SK-N-SH (cell line): ENCODE measurements at regions not wholly inside any gene's neighbourhood (a gene's known extent, or its start where the extent isn't known, plus 50 kb on each side); places are given as distances from the start of the nearest gene placed in this dataset.

Experiments
- CTCF ChIA-PET: fragments of 300-600, 350-600 bp; formaldehyde crosslinking; extraction: SDS; loops from one replicate; lab custom pipeline; 2021; lab: Yijun Ruan, JAX
- POLR2A ChIA-PET: fragments of 350-600 bp; sonication (Branson Sonifier 250); formaldehyde crosslinking; extraction: SDS; loops from one replicate; lab custom pipeline; 2020; ENCODE audit warnings: antibody characterized with exemption, inconsistent platforms; lab: Yijun Ruan, JAX
- DNase-seq: peaks from one replicate; pipeline ENCODE4 v3.0.0; 2012
- H2AFZ ChIP-seq: fragments of 200-600 bp; sonication (generic); 2 replicates; pipeline ENCODE4 v1.8.1; 2016; ENCODE audit warnings: antibody characterized with exemption, mild to moderate bottlenecking, low read depth
- H3F3A ChIP-seq: fragments of 200-600 bp; sonication (generic); replicated peaks from 2 replicates; pipeline ENCODE3; 2016; ENCODE audit warnings: antibody characterized with exemption, mild to moderate bottlenecking; ENCODE audit not compliant: insufficient read depth
- H3K27ac ChIP-seq, 2 experiments: fragments of 200-500 bp in 1 of 2; fragments of 200-600 bp in 1 of 2; sonication (Bioruptor generic) in 1 of 2; sonication (generic), shearing (Covaris generic) in 1 of 2; 2 replicates each; pipeline versions ENCODE4 v1.5.1 to v1.6.1; 2014 to 2016; ENCODE audit warnings: low read depth in 2 of 2, inconsistent platforms in 1 of 2, low read length in 1 of 2, mild to moderate bottlenecking in 1 of 2, mixed read lengths in 1 of 2
- H3K27me3 ChIP-seq: fragments of 200-600 bp; sonication (generic), shearing (Covaris generic); 2 replicates; pipeline ENCODE4 v1.6.1; 2016; ENCODE audit warnings: mixed run types; ENCODE audit not compliant: insufficient read depth
- H3K36me3 ChIP-seq, 2 experiments: fragments of 200-500 bp in 1 of 2; fragments of 200-600 bp in 1 of 2; sonication (Bioruptor generic) in 1 of 2; sonication (generic) in 1 of 2; replicated peaks in 1 of 2; 2 replicates each; pipeline versions ENCODE3 to v1.5.1; 2014 to 2016; ENCODE audit warnings: low read length in 1 of 2, mild to moderate bottlenecking in 1 of 2; ENCODE audit not compliant: insufficient read depth in 2 of 2, control insufficient read depth in 1 of 2
- H3K4me1 ChIP-seq, 2 experiments: fragments of 200-500 bp in 1 of 2; fragments of 200-600 bp in 1 of 2; sonication (Bioruptor generic) in 1 of 2; sonication (generic), shearing (Covaris generic) in 1 of 2; 2 replicates each; pipeline versions ENCODE4 v1.5.1 to v1.6.1; 2014 to 2016; ENCODE audit warnings: low read depth in 1 of 2, low read length in 1 of 2, mixed run types in 1 of 2; ENCODE audit not compliant: insufficient read depth in 2 of 2, control insufficient read depth in 1 of 2
- H3K4me2 ChIP-seq: fragments of 200-600 bp; sonication (generic), shearing (Covaris generic); 2 replicates; pipeline ENCODE4 v1.6.1; 2017; ENCODE audit warnings: mixed run types
- H3K4me3 ChIP-seq, 2 experiments: fragments of 200-500 bp in 1 of 2; fragments of 200-600 bp in 1 of 2; sonication (Bioruptor generic) in 1 of 2; sonication (generic), shearing (Covaris generic) in 1 of 2; 2 replicates each; pipeline versions ENCODE4 v1.5.1 to v1.8.1; 2014 to 2016; ENCODE audit warnings: low read depth in 2 of 2, inconsistent platforms in 1 of 2, low read length in 1 of 2, mild to moderate bottlenecking in 1 of 2, mixed read lengths in 1 of 2, moderate library complexity in 1 of 2
- H3K79me2 ChIP-seq: fragments of 200-600 bp; sonication (generic); 2 replicates; pipeline ENCODE4 v1.8.1; 2017; ENCODE audit warnings: mild to moderate bottlenecking; ENCODE audit not compliant: insufficient read depth
- H3K9ac ChIP-seq: fragments of 200-600 bp; sonication (generic); 2 replicates; pipeline ENCODE4 v1.6.1; 2017; ENCODE audit warnings: mixed run types
- H3K9me2 ChIP-seq: fragments of 200-600 bp; sonication (generic); 2 replicates; pipeline ENCODE4 v1.6.1; 2017; ENCODE audit warnings: mixed run types
- H3K9me3 ChIP-seq: fragments of 200-600 bp; sonication (generic); 2 replicates; pipeline ENCODE4 v1.6.1; 2017; ENCODE audit warnings: mixed run types, mild to moderate bottlenecking, moderate library complexity
- H4K20me1 ChIP-seq: fragments of 200-600 bp; sonication (generic); 2 replicates; pipeline ENCODE4 v1.6.1; 2017; ENCODE audit warnings: mild to moderate bottlenecking, mixed run types; ENCODE audit not compliant: insufficient read depth
- ELF1 ChIP-seq: IDR thresholded peaks from 2 replicates; pipeline ENCODE4 v1.4.0; 2012
- FOSL2 ChIP-seq: IDR thresholded peaks from 2 replicates; pipeline ENCODE4 v1.4.0; 2012; ENCODE audit warnings: low read depth, mild to moderate bottlenecking, moderate library complexity, borderline replicate concordance
- FOXJ3 ChIP-seq: sonication (generic); formaldehyde crosslinking; IDR thresholded peaks from 2 replicates; pipeline ENCODE4 v1.5.1; 2020; ENCODE audit warnings: mild to moderate bottlenecking, missing genetic modification reagents
- FOXM1 ChIP-seq: IDR thresholded peaks from 2 replicates; pipeline ENCODE4 v1.4.0; 2012; ENCODE audit warnings: low read depth, mild to moderate bottlenecking
- IRF3 ChIP-seq: fragments of 150-350 bp; IDR thresholded peaks from 2 replicates; pipeline ENCODE4 v1.6.1; 2016; ENCODE audit warnings: mild to moderate bottlenecking, low read depth, low read length
- JUND ChIP-seq: IDR thresholded peaks from 2 replicates; pipeline ENCODE4 v1.4.0; 2012
- MAX ChIP-seq: IDR thresholded peaks from 2 replicates; pipeline ENCODE4 v1.4.0; 2012; ENCODE audit warnings: low read depth
- MEF2A ChIP-seq: IDR thresholded peaks from 2 replicates; pipeline ENCODE4 v1.4.0; 2012; ENCODE audit warnings: low read depth, borderline replicate concordance
- MXI1 ChIP-seq: IDR thresholded peaks from 2 replicates; pipeline ENCODE4 v1.6.1; 2012; ENCODE audit warnings: mild to moderate bottlenecking, low read depth, low read length, improper control_type of control experiment
- NRF1 ChIP-seq: IDR thresholded peaks from 2 replicates; pipeline ENCODE4 v1.6.1; 2012; ENCODE audit warnings: low read depth, mild to moderate bottlenecking, low read length
- PBX3 ChIP-seq: IDR thresholded peaks from 2 replicates; pipeline ENCODE4; 2012
- POLR2AphosphoS5 ChIP-seq: IDR thresholded peaks from 2 replicates; pipeline ENCODE4 v1.6.1; 2012; ENCODE audit warnings: low read depth, low read length
- RAD21 ChIP-seq: IDR thresholded peaks from 2 replicates; pipeline ENCODE4 v1.6.1; 2012; ENCODE audit warnings: mild to moderate bottlenecking, low read length
- RCOR1 ChIP-seq: fragments of 150-350 bp; IDR thresholded peaks from 2 replicates; pipeline ENCODE4 v1.6.1; 2017; ENCODE audit warnings: antibody characterized with exemption, low read length
- REST ChIP-seq: IDR thresholded peaks from 2 replicates; pipeline ENCODE4 v1.6.1; 2012; ENCODE audit warnings: mild to moderate bottlenecking, low read depth, low read length, moderate library complexity
- RFX5 ChIP-seq: IDR thresholded peaks from 2 replicates; pipeline ENCODE4 v1.6.1; 2012; ENCODE audit warnings: mild to moderate bottlenecking, improper control_type of control experiment, low read length
- RXRA ChIP-seq: IDR thresholded peaks from 2 replicates; pipeline ENCODE4 v1.4.0; 2012; ENCODE audit warnings: low read depth, mild to moderate bottlenecking, borderline replicate concordance
- USF2 ChIP-seq: fragments of 150-350 bp; IDR thresholded peaks from 2 replicates; pipeline ENCODE4 v1.6.1; 2017; ENCODE audit warnings: antibody characterized with exemption, low read length, low read depth, borderline replicate concordance
- ZBTB33 ChIP-seq: IDR thresholded peaks from 2 replicates; pipeline ENCODE4 v1.4.0; 2012; ENCODE audit warnings: low read depth, borderline replicate concordance
- WGBS: methylation state at CpG from one replicate; pipeline ENCODE4 v1.1.6; 2017; ENCODE audit warnings: low lambda C conversion rate; 5-methylcytosine and 5-hydroxymethylcytosine counted together
- TF ChIP-seq, protein P1 (sequence below): fragments of 200-600 bp; sonication (generic); IDR thresholded peaks from 2 replicates; pipeline ENCODE4 v1.6.1; 2017; ENCODE audit warnings: antibody characterized with exemption, mild to moderate bottlenecking, moderate library complexity

DNA sequence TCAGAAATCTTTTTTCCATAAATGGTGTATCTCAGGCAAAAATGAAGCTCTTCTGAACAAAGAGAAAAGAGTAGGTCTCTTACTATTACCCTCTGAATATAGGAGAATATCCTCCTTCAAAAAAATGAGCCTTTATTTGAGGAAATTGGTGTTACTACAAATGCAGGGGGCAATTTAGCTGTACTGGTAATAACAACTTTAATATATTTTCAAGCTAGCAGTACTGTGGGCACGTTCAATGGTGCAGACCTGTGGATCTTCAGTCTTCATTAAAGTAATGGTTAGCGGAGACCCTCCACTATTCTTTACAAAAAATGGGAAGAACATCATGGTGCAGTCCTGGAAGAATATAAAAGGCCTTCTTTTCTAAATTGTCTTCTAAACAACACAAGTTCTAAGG, 661.3 kb downstream of the TMEM182 start:
- WGBS: 8% methylated on average over 2 of the region's 2 CpGs
- CTCF ChIA-PET: no interaction called here
- POLR2A ChIA-PET: no interaction called here

More for the DNA sequence above, 661.3 kb downstream of the TMEM182 start:
- no peak overlapping the region for H3K9ac ChIP-seq
- H3K4me2 ChIP-seq: no peak overlapping the region
- no peak overlapping the region for H2AFZ ChIP-seq
- H4K20me1 ChIP-seq: no peaks in the 10 kb centered on the region
- no peak overlapping the region for H3K27ac ChIP-seq
- H3K4me3 ChIP-seq: no peak overlapping the region
- no peaks in the 10 kb centered on the region for H3K4me1 ChIP-seq
- H3K9me2 ChIP-seq: no peaks in the 10 kb centered on the region
- TF ChIP-seq FOXJ3 (CRISPR knock-in tag) (no peak), ELF1 (no peak), MAX (no peak), PBX3 (no peak), RCOR1 (no peak), RFX5 (no peak), RAD21 (no peak), USF2 (no peak), FOXM1 (no peak), REST (no peak), NRF1 (no peak), MEF2A (no peak), IRF3 (no peak), FOSL2 (no peak), RXRA (no peak), JUND (no peak), ZBTB33 (no peak), MXI1 (no peak), POLR2AphosphoS5 (no peak)
- TF ChIP-seq, protein P1, sequence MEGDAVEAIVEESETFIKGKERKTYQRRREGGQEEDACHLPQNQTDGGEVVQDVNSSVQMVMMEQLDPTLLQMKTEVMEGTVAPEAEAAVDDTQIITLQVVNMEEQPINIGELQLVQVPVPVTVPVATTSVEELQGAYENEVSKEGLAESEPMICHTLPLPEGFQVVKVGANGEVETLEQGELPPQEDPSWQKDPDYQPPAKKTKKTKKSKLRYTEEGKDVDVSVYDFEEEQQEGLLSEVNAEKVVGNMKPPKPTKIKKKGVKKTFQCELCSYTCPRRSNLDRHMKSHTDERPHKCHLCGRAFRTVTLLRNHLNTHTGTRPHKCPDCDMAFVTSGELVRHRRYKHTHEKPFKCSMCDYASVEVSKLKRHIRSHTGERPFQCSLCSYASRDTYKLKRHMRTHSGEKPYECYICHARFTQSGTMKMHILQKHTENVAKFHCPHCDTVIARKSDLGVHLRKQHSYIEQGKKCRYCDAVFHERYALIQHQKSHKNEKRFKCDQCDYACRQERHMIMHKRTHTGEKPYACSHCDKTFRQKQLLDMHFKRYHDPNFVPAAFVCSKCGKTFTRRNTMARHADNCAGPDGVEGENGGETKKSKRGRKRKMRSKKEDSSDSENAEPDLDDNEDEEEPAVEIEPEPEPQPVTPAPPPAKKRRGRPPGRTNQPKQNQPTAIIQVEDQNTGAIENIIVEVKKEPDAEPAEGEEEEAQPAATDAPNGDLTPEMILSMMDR: no peak
- DNase-seq: no peak
- H3K79me2 ChIP-seq: no peaks in the 10 kb centered on the region
- H3K27me3 ChIP-seq: no peaks in the 10 kb centered on the region
- H3K9me3 ChIP-seq: no peaks in the 10 kb centered on the region
- H3F3A ChIP-seq: no peaks in the 10 kb centered on the region
- no peaks in the 10 kb centered on the region for H3K36me3 ChIP-seq
